HG03097 (cell line): ENCODE measurements at regions not wholly inside any gene's neighbourhood (a gene's known extent, or its start where the extent isn't known, plus 50 kb on each side); places are given as distances from the start of the nearest gene placed in this dataset.
"Not testable (repeated sequence)": the region's sequence is repeated elsewhere in the genome, so short reads cannot be mapped to it uniquely, and the experiment has no call there.

Experiments
- ATAC-seq: cut with Tn5 transposase; IDR thresholded peaks from one replicate; pipeline ENCODE4 v1.9.1; 2021; ENCODE audit not compliant: unreplicated experiment, low FRiP score

DNA sequence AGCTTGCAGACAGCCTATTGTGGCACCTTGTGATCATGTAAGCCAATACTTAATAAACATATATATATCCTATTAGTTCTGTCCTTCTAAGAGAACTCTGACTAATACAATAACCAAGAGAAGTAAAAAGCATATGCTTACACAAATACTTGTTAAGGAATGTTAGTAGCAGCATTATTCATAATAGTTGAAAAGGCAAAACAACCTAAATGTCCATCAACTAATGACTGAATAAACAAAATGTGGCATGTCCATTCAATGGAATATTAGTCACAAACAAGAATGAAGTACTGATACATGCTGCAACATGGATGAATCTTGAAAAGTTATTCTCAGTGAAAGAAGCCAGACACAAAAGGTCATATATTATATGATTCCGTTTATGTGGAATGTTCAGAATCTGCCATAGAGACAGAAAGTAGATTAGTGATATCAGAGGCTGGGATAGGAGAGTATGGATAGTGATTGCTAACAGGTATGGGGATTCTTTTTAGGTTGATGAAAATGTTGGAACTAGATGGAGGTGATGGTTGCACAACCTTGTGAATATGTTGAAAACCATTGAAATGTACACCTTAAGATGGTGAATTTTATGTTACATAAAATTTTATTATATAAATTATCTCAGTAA, 112.5 kb upstream of the UNC5B start:
- ATAC-seq = no peak

DNA sequence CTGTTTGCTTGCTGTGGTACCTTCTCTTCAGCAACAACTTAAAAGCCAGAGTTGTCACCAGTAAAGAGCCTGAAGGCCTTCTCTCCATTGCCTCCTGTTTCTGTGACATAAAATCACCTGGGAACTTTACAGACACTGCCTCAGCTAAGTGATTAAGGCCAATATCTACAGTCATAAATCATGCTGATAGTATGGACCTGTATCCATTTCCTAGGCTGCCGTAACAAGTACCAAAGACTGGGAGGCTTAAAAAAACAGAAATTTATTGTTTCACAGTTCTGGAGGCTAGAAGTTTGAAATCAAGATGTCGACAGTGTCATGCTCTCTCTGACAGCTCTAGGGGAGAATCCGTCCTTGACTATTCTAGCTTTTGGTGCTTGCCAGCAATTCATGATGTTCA, 108.4 kb upstream of the UNC5B start:
- no peak for ATAC-seq

DNA sequence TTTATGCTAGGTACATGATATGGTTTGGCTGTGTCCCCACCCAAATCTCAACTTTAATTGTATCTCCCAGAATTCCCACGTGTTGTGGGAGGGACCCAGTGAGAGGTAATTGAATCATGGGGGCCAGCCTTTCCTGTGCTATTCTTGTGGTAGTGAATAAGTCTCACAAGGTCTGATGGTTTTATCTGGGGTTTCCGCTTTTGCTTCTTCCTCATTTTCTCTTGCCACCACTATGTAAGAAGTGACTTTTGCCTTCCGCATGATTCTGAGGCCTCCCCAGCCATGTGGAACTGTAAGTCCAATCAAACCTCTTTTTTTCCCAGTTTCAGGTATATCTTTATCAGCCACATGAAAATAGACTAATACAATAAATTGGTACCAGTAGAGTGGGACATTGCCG, 106.2 kb upstream of the UNC5B start:
- ATAC-seq = not testable (repeated sequence)

DNA sequence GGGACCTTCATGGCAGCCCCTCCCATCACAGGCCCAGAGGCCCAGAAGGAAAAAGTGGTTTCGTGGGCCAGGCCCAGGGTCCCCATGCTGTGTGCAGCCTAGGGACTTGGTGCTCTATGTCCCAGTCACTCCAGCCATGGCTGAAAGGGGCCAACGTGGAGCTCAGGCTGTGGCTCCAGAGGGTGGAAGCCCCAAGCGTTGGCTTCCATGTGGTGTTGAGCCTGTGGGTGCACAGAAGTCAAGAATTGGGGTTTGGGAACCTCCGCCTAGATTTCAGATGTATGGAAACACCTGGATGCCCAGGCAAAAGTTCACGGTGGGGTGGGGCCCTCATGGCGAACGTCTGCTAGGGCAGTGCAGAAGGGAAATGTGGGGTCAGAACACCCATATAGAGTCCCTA, 105.3 kb upstream of the UNC5B start:
- ATAC-seq = not testable (repeated sequence)

DNA sequence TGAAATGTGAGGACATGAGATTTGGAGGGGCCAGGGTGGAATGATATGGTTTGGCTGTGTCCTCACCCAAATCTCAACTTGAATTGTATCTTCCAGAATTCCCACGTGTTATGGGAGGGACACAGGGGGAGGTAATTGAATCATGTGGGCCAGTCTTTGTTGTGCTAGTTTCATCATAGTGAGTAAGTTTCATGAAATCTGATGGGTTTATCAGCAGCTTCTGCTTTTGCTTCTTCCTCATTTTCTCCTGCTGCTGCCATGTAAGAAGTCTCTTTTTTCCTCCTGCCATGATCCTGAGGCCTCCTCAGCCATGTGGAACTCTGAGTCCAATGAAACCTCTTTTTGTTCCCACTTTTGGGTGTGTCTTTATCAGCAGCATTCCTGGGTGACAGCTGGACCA, 104.3 kb upstream of the UNC5B start:
- ATAC-seq = not testable (repeated sequence)

DNA sequence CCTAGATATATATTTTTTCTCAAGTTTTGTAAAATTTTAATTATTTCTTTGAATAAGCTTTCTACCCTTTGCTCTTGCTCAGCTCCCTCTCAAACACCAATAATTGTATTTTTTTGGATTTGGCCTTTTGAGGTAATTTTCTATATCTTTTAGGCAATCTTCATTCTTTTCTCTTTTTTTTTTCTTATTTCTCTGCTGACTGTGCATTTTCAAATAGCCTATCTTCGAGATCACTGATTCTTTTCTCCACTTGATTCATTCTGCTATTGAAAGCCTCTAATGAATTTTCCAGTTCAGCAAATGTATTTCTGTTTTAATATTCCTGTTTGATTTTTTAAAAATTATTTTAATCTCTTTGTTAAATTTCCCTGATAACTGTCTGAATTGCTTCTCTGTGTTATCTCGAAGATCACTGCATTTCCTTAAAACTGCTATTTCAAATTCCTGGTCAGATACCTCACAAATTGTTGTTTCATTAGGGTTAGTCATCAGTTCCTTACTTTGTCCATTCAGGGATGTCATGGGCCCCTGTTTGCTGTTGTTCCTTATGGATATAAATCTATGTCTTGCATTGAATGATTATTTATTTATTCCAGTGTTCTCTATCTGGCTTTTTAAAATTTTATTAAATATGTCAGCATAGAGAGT, 100.1 kb upstream of the UNC5B start:
- no peak for ATAC-seq

DNA sequence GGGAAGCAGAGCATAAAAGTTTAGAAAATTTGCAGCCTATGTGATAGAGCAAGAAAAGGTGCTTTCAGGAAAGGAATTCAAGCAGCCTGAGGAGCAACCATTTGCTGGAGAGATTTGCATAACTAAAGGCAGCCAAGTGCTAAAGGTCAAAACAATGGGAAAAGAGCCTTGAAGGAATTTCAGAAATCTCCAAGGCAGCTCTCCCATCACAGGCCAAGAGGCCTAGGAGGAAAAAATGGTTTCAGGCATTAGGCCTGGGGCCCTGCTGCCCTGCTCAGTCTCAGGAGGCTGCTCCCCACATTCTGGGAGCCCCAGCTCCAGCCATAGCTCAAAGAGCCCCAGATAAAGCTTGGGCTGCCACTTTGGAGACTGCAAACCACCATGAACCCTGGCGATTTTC, 95.9 kb upstream of the UNC5B start:
- ATAC-seq = no peak

DNA sequence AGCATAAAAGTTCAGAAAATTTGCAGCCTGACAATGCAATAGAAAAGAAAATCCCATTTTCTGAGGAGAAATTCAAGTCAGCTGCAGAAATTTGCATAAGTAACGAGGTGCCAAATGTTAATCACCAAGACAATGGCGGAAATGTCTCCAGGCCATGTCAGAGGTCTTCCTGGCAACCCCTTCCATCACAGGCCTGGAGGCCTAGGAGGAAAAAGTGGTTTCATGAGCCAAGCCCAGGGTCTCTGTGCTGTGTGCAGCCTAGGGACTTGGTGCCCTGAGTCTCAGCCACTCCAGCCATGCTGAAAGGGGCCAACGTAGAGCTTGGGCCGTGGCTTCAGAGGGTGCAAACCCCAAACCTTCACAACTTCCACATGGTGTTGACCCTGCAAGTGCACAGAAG, 94.8 kb upstream of the UNC5B start:
- ATAC-seq = not testable (repeated sequence)

DNA sequence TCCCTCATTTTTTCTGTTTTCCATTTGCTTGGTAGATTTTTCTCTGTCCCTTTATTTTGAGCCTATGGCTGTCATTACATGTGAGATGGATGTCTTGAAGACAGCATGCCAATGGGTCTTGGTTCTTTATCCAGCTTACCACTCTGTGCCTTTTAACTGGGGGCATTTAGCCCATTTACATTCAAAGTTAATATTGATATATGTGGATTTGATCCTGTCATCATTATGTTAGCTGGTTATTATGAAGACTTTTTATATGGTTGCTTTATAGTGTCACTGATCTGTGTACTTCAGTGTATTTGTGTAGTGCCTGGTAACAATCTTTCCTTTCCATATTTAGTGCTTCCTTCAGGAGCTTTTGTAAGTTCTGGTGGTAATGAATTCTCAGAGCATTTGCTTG, 89.3 kb upstream of the UNC5B start:
- no peak for ATAC-seq

DNA sequence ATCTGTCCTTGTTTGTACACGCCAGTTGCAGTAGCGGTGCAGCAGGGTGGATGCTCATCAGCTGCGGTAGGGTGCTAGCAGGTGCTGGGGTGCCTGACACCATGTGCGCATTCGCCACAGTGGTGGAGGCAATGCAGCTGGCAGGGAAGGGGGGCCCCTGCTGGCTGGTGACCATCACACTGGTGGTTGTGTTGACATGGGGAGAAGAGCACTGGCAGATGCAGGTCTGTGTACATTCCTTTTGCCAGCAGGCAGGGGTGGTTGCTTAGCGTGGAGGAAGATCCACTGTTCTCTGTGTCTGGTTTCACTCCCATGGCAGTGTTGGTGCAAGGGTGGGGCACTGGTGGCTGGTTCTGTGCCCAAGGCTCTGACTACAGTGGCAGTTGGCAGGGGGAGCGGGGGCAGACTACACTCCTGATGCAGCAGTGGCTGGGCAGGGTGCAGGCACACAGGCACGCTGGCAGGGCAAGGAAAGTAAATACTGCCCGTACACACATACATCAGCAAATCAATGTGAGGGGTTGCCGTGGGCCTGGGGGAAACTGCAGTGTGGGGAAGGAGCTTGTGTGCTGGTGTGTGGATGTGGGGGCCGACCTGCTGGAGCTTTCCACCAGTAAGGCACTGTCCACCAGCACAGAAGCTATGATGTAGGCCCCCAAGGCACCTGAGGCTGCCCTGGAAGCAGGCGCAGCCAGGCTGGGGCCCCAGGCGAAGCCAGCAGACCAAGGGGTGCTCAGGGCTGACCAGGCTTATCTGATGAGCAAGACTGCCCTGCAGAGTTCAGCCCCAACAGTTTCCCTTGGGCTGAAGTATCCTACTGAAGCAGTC, 87.2 kb upstream of the UNC5B start:
- ATAC-seq = no peak

DNA sequence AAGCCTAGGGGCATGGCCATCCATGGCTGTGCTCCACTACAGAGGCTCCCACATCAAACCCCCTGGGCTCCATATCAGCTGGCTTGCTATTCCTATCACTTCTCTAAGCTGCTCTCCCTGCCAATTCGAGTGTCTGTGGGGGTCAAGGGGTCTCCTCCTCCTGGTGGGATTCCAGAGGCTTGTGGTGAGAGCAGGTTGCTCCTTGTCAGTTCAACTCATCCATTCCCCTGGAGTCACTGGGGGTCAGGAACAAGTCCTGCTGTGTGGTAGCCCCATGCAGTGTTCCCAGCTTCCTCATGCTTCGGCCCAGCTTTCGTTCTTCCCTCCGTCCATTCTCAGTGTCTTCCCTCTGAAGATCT, 86.6 kb upstream of the UNC5B start:
- ATAC-seq = no peak

DNA sequence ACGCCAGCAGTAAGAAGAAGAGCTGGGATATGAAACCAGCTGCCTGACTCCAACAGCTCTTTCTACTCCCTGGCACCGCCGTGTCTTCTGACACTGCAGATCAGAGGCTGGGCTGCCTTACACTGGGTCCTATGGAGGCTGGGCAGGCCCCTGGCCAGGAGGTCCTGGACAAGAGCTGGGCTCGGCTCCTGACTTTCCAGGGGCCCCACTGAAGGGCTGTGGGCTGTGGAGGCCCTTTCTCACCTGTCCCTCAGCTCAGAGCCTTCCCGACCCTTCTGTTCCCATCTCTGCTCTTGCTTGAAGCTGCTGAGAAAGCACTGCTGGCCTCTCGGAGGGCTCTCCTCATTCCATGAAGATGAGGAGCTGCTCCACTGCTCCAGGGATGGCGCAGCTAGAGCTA, 85.9 kb upstream of the UNC5B start:
- ATAC-seq = no peak

DNA sequence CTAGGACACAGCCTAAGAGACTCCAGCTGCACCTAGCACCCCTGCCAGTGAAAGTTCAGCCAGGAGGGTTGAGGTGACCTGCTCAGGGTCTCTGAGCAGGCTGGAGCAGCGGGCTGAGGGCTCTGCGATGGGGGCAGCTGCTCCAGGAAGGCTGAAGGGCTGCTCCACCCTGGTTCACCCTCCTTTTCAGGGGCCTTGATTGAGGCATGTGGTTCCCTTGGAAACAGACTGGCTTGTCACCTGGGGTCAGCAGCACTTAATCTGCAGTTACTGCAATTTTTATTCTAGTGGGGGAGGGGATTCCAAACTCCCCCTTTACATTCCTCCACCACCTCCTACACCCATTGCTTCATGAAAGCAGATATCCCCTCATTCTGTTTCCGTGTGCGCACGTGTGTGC, 85.3 kb upstream of the UNC5B start:
- no peak for ATAC-seq

DNA sequence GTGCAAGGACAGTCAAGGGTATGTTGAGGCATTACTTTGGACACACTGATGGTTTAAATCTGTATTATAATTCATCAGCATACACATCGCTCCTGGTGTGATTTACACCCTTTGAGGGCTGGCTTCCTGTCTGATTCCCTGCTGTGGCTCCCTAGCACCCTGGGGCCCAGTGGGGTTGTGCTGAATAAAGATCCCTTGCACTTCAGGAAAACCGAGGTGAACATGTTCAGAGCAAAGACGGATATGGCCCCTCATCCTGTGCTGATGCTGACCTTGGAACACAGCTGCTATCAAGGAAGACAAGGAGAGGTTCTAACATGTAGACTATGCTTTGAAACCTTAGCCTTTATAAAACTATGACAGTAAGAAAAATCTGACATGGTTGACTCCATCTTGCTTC, 84.6 kb upstream of the UNC5B start:
- no peak for ATAC-seq

DNA sequence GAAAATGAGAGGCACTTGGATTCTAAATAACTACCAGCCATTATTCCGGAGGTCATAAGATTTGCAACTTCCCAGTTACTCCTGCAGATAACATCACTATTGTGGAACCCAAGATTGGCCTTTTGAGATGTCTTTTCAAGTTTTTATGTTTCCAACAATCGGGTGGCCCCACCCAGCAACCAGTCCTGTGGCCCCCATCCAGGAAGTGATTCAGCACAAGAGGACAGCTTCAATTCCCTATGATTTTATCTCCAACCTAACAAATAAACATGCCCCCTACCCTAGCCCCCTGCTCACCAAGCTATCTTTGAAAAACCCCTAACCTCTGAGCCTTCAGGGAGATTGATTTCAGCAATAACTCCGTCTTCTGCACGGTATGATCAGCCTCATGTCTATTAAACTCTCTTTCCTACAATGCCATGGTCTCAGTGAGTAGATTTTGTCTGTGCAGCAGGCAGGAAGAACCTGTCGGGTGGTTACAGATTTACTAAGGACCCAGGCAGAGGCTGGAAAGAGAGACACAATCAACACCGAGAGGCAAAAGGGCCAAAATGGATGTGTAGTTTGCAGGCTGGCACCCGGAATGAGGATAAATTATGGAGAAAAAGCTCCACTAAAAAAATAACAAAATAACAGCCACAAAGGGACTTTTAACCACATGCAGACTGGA, 83.9 kb upstream of the UNC5B start:
- ATAC-seq = no peak

DNA sequence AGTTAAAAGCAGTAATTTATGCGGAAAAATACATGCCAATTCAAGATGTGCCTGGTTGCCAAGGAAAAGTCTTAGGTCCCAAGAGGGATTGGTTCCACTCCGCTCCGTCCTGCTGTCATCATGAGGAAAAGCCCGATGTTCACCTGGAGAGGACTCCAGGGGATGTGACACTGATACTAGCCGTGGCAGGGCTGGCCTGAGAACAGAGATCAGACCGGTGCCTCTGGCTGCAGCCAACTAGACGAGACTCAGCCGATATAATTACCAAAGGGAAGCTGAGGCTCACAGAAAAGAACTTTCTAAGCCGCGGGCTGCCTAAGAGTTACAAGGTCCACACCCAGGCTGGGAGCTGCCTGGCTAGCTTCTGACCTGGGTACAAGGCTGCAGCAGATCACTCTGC, 81.3 kb upstream of the UNC5B start:
- ATAC-seq = no peak

DNA sequence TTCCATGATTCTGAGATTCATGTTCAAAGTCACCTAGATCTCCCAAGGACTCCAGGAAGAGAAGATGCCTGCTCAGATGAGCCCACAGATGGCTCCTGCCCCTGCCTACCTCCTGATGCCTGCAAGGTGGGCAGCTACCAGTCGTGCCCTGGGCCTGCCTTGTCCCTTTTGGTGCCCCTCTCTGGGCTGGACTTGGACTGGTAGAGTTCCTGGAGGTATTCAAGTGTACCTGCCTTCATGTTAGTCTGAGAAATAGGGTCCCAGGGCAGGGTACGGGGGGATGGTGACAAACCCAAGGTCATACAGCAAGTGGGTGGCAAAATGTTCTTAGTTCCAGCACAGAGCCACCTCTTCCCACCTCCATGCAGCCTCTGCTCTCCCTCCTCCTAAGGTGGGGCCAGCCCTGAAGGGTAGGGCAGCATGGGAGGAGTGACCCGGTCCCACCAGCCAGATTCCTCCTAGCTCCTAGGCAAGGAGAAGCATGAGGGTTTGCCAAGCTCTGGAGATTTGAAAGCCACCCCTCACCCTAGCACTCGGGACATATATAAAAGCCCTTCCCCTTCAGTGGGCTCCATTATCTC, 80.8 kb upstream of the UNC5B start:
- ATAC-seq = no peak

DNA sequence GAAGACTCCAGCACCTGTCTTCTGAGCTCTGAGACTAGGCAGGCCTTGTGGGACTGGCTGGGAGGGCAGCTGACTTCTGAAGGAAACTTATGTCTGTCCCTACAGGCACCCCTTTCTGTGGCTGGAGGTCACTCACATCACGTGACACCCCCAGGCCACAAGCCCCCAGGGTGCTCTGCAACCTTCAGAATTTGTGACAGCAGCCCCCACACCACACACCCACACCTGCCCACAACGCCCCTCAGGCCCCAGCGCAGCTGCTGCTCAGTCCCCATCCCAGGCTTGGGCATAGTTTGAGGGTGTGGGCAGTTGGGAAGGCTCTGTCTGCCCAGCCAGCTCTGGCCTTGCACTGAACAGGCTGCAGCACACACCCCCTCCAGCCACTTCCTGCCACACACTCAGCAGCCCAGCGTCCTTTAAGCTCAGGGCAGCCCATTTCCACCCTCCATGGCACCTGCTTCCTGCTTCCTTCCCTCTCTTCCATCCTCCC, 80.0 kb upstream of the UNC5B start:
- no peak for ATAC-seq

DNA sequence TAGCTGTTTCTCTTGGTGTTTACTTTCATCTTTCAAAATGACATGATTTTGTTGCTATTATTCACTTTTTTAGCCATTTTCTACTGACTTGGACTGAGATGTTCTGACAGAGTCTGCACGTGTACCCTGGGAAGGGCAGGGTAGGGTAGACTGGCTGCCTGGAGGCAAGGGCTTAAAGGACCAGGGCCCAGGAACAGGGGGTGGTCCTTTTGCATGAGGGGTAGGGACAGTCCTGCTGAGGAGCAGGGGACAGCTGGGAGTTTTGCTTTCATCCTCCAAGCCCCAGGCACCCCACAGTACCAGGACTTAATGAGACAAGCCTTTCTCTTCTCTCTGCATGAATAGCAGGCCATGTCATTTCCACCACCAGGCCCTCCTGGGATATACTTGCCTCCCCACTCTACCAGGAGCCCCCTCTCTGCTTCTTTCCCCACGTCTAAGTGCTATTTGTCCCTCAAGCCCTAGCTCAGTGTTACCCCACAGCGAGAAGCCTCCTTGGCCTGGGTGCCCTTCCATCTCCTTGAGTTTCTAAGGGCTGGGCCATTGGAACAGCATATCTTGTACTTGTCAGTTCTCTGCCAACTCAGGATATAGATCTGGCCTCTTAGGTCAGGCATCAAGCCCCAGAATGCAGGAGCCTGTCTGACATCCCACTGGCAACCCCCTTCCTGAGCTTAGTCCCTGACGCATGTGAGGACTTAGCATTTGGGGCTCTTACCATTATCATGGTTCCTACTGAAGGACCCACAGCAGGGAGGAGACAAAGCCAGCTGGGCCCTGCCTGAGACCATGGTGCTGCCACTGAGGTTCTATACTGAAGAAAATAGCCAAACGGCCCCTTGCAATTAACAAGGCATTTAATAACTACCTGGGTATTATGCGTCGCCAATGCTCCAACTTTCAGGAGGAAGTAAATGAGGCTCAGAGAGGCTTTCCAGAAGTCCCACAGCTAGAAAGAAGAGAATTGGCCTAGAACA, 78.4 kb upstream of the UNC5B start:
- ATAC-seq = no peak

DNA sequence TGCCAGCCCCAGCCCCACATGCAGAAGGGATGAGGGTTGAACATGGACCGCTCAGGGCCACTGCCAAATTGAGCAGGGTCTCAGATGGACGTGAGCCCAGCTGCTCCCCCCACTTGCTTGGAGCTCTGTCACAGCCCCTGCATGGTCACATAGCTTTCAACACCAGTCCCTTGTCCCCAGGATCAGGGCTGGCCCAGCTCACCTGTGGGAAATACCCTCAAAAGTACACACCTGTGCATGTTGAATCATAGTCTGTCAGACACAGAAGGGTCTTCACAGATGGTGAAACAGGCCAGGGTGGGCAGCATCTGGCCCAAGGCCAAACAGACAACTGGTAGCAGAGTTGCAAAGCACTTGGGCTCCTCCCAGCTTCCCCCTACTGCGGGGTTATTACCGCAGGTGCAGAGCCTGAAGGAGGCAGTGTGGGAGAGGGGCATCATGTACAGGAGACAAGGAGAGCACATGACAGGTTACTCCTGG, 77.6 kb upstream of the UNC5B start:
- no peak for ATAC-seq
